HG02571 (cell line): ENCODE measurements at regions not wholly inside any gene's neighbourhood (a gene's known extent, or its start where the extent isn't known, plus 50 kb on each side); places are given as distances from the start of the nearest gene placed in this dataset.

ENCODE experiments used
- ATAC-seq: cut with Tn5 transposase; IDR thresholded peaks from one replicate; pipeline ENCODE4 v1.9.1; 2021; ENCODE audit warnings: mild to moderate bottlenecking, moderate library complexity; ENCODE audit not compliant: unreplicated experiment

GRCh38 chr6:134744301-134744700 lies 205.6 kb downstream of the ALDH8A1 start:
- no peak for ATAC-seq

DNA sequence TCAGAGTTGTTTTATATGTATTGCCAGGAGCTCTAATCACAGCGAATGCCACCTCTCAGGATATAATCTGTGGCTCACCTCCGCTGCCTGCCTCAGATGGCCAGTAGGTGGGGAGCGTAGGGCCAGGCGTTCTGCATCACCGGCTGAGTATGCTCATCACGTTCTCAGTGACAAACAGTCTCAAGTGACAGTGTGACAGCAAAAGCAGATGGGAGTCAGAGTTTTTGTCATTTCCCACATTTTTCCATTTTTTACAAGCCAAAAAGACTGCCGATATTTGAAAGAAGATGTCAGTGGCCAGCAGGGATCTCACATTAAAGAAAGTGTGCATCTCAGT lies 208.7 kb downstream of the ALDH8A1 start:
- no peak for ATAC-seq

DNA sequence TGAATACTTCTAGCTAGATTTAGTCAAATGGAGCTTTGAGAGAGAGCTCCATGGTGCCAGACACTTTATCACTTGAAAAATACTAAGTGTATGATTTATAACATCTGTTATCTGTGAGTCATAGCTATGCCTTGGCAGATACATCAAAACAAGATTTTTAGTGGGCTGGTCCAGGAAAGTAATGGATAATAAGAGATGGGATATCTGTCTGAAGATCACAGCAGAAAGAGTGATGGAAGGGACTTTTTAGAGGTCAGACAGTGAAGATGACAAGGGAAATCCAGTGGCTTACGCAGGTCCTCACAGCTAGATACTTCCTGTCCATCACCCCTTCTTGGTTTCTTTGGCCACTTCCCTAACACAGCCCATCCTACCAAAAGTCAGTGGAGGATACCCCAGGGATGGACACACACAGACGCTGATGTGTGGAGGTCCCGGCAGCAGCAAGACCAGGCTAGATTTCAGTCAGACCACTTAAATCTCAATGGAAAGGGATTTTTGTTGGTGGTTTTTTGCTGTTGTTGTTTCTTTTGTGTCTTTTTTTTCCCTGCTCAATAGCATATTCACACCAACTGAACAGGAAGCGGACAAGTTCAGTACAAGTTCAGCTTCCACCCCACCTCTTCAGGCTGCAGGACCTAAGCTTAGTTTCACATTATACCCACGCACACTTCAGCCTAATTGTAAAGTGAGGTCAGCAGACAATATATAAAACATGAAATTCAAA lies 209.3 kb downstream of the ALDH8A1 start:
- no peak for ATAC-seq

DNA sequence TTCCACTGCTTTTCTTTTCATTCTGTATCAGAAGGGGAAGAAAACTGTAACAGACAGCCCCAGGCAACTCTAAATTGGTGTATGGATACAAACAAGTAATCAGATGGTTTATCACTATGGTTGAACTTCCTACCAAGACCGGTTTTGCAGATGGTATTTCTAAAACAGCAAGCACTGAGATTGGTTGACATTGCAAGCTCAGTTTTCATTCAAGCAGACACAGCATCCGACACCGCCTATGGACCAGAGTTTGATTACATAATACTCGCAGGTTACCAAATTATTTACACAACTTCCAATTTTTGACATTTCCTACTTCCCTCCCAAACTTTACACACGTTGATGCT lies 209.9 kb downstream of the ALDH8A1 start:
- ATAC-seq = no peak

DNA sequence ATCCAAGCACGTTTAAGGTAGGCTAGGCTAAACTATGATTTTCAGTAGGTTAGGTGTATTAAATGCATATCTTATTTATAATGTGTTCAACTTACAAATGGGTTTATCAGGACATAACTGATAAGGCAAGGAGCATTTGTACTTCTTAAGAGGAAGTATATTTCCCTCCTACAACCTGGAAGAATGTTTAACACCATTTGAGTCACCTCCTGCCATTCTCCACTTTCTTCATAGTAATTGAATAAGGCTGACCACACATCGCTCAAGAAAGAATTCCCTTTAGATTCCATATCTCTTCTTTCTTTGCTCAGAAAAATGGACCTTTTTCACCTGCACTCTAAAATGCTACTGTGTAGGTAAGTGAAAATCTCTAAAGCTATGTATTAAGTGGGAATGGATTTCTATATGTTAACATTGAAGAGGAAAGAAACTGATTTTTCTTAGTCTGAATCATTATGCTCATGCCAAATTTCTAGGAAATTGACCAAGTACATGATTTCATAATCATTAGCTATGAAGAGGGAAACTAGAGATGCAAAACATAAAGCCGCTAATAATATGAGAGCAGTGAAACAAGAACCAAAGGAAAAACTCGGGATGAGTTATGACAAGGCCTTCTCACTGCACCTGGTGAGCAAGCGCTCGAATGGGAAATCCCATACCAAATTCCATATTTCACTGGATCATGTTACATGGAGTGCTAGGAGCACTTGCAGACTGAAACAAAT lies 210.4 kb downstream of the ALDH8A1 start:
- no peak for ATAC-seq

GRCh38 chr6:134738211-134738885 lies 211.6 kb downstream of the ALDH8A1 start:
- no peak for ATAC-seq

DNA sequence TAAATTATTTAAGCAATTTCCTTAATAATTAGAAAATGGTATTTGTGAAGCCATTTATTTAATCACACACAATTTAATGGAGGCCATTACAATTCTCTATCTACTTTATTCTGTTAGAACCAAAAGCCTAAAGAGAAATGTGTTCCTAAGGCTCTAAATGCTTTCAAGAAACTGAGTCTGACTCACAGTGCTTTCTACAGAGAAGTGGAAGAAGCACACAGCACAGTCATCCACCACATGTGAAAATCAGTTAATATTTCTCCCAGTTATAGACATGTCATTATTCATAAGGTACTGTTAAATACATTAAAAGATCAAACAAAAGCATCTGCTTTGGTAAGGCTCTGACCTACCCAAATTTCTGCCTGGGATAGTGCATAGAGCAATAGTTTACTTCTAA lies 214.4 kb downstream of the ALDH8A1 start:
- ATAC-seq = no peak

GRCh38 chr6:134734312-134734869 lies 215.5 kb downstream of the ALDH8A1 start:
- no peak for ATAC-seq

GRCh38 chr6:134733801-134734200 lies 216.1 kb downstream of the ALDH8A1 start:
- ATAC-seq = no peak

DNA sequence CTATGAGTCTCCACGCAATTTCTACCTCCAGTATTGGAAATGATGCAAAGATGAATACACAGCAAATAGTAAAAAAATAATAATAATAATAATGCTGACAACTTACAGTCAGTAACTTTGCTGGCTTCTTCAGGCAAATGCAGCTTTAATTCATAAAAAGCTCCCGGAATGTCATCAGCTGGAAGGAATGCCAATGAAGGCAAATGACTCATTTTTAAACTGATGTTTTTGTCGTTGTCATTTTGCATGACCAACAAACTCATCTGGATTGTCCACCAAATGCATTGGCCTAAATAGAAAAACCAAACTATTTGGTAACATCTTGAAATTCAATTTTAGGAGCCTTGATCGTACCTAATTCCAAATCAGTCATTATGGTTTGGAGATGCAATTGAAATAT lies 217.1 kb downstream of the ALDH8A1 start:
- no peak for ATAC-seq

GRCh38 chr6:134731615-134732014 lies 218.3 kb downstream of the ALDH8A1 start:
- no peak for ATAC-seq

GRCh38 chr6:134730013-134730412 lies 219.9 kb downstream of the ALDH8A1 start:
- ATAC-seq = no peak

DNA sequence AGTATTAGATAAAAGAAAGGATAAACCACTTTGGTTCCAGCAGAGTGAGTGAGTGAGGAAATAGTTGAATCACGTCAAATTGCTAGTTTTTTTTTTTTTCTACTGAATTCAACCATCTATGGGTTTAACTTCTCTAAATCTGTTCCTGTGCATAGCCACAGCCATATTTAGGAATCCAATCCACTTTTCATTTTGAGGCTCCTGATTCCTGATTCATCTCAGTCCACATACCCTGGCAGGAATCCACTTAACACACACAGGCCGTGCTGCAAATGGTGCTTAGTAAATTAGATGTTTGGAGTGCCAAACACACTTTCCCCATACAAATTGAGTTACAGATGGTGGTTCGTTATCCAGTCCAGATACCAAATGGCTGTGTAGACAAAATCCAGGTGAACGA lies 220.3 kb downstream of the ALDH8A1 start:
- ATAC-seq = no peak

DNA sequence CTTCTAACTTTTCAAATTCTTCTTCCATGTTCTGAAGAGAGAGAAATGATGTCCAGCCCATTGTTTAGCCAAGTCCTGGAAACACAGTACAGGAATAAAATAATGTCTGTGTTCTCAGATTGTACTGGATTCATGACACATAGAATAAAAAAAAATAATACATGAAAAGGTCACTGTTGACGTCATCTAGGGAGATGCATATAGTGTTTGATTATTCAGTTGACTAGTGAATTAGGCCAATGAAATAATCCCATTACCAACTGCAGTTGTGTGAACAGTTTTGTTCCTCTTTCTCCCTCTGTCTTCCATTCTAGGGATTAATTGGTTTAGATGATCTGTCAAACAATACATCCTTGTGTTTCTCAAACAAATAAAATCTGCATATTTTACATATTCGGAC lies 222.8 kb downstream of the ALDH8A1 start:
- no peak for ATAC-seq

DNA sequence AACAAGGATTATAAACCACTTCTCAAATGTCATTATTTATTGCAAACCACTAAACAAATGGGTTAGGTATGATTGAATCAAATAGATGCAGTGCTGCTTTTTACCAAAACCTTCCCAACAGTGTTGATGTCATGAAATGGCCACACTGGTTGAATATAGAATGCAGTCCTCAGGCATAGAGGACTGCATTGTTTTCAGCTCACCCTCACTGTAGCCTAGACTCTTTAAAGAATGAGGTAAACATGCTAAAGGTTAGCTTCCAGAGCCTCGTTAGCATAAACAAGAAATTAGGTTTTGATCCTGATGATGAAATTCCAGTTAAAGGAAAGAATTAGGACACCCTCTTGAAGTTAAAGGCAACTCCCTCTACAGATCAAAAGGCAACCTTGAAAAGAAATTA lies 224.3 kb downstream of the ALDH8A1 start:
- ATAC-seq = no peak

DNA sequence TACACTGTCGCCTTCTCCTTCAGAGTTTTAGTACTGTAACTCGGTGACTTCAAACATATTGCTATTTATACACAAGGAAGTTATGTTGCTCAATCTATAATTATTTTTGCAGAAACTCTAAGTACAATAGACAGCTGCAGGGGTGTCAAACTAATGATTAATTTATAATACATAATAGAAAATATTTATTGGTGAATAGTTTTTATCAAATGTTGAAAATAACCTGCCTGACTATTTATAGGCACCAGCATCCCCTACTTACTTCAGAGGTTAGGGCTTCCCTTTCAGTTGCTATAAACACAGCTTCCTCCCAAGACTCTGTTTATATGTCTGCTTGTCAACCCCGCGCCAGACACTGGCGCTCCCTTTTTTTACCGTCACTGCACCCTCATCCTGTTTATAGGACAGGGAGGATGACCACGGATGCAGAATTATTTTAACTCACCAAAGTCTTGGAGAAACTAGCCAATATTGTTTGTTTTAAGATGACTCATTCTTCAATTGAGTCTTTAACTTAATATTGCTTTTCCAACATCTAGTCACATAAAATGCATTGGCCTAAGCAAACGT lies 225.0 kb downstream of the ALDH8A1 start:
- no peak for ATAC-seq

DNA sequence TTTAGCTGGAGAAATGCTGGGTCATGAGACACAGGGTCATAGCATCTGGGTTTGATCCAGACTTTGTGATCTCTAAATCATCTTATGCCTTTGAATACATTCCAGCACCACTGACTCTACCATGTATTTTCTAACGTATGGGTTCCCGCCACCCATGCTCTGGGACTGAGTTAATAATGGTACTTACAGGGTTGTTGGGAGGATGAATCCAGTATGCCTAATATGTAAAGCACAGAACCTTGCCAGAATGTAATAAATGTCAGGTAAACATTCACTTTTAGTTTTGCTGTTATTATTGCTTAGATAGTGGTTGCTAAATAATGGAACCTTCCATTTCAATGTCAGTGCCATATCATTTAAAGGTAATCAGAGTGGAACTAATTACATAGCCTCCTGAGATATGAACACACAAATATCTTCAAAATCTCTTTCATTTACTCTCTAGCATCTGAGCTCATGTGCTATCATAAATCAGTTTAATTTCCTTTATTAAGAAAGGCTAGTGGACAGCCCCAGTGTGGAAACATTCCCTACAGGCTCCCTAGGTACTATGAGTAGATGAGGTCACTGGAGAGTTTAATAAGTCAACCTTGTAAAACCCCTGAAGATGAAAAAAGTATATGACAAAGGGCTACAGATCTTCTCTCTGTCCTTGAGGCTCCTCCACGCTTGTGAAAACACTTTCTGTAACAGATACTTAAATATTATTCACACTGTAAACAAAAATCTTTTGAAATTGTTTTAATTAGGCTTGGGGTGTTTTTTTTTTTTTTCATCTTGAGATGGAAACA lies 226.6 kb downstream of the ALDH8A1 start:
- no peak for ATAC-seq

DNA sequence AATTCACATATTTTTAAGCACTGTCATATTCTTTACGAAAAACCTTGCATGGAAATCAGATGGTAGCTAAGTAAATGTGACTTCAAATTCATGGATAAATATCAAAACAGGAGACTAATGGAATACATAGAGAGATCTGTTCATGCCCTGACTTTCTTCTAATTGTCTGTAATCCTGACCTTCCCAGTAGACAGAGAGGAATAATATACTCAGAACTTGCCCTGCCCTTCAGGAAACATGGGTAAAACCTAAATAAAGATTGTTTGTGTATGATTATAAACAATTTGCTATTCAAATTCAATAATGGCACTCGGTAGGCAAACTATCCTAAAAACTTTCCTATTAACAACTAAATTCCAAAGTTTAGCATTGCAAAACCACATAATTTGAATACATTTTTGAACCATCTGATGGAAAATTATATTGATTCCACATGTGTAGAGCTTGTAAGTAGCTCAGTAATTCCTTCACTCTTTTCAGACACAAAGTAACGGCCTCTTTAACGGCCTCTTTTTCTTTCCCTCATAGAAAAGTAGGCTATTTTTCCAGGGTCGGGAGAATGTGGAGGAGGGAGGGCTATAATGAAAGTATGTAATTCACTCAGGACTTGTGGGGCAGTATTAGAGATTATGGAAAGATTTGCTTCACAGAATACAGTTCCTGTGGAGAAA lies 227.6 kb downstream of the ALDH8A1 start:
- ATAC-seq = no peak

GRCh38 chr6:134721060-134721405 lies 228.9 kb downstream of the ALDH8A1 start:
- ATAC-seq = no peak

DNA sequence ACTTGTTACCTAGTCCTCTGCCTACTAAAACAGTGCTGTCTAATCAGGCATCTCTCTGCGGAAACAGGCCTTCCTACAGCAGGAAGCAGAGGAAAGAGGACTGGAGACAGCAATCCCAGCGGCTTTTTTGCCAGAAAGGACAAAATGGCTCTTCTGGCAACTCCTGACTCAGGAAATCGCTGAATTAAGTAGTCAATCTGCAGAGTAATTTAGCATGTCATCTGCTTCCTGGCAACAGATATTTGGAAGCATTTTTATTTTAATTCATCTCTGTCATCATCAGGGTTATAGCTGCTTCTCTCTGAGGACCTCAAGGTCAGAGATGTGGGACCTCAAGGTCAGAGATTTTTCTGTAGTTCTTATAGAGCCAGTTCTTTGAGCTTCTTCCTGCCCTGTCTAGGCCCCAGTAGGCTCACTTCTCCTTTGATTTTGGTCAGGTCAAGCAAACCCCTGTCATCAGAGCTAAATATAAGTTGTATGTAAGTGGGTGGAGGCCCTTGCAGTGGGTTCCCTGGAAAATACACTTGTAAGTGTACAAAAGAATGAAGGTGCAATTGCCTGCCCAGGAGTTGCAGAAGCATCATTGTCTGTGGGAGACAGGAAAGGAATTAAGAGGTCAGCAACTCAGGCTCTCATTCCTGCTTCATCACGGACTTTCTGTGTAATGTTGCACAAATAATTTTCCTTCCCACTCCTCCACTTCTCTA lies 229.4 kb downstream of the ALDH8A1 start:
- ATAC-seq = no peak
